ENCODE measurements at regions not wholly inside any gene's neighbourhood (a gene's known extent, or its start where the extent isn't known, plus 50 kb on each side); places are given as distances from the start of the nearest gene placed in this dataset.

DNA sequence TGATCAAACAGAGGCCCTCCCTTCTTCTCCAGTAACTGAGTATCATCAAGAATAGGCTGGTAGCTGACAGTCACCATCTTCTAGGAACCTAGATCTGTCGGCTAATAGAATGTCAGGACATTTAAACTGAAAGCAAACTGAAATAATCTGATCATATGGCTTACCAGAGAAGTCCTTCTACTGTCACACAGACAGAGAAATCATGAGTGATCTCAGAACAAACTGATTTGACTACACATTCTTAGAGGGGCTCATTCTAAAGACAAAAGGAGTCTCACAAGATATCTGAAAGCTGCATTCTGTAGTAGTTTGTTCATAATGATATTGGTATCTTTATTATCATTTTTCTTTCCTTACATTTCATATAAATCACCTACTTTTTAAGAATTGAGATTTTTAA, 130.9 kb upstream of the ADCY1 start (continued):
- TF ChIP-seq SMC3 (IDR thresholded peaks at IDR 0.05), result no peak
- no peak for TF ChIP-seq JUNB (IDR thresholded peaks at IDR 0.05)
- TF ChIP-seq, protein P1, sequence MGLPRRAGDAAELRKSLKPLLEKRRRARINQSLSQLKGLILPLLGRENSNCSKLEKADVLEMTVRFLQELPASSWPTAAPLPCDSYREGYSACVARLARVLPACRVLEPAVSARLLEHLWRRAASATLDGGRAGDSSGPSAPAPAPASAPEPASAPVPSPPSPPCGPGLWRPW (IDR thresholded peaks at IDR 0.05), result no peak
- no peak for TF ChIP-seq ESRRA (IDR thresholded peaks at IDR 0.05; ENCODE audit: borderline replicate concordance, low read length)
- TF ChIP-seq ZSCAN20 (CRISPR knock-in tag; IDR thresholded peaks at IDR 0.05), result no peak
- TF ChIP-seq KDM1A (IDR thresholded peaks at IDR 0.05; ENCODE audit: low read depth), result no peak

GRCh38 chr7:45446195-45446944, 127.8 kb upstream of the ADCY1 start:
- TF ChIP-seq USF2 (IDR thresholded peaks at IDR 0.05) (no peak), NFE2L2 (conservative IDR thresholded peaks at IDR 0.05; ENCODE audit: low read length) (no peak)
- H3K27ac ChIP-seq, result no peak overlapping the region
- POLR2A ChIA-PET, result no interaction called here
- no peak overlapping the region for H3K4me2 ChIP-seq
- CTCF ChIA-PET, result no interaction called here
- WGBS (ENCODE audit: missing lambda C conversion rate), result 27% methylated on average over 2 of the region's 2 CpGs
- H3K4me1 ChIP-seq, result no peaks in the 10 kb centered on the region
- ATAC-seq (no peak), FAIRE-seq (no peak), DNase-seq (ENCODE audit: low read depth in 1 of 2, low spot score in 1 of 2) (no peak)
- H3K9me3 ChIP-seq, result no peaks in the 10 kb centered on the region
- no peak overlapping the region for H3K4me3 ChIP-seq

DNA sequence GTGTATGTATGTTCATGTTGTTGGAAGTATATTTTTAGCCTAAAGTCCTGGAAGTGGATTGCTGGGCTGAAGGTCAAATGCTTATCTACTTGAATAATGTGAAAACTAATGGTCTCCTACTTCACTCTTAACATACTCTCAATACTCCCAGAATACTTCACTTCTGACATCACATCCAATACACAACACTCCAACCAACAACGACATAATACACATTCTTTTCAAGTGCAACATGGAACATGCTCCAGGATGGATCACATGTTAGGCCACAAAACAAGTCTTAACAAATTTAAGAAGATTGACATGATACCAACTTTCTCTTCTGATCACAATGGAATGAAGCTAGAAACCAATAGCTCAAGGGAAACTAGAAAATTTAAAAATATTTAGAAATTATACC, 126.9 kb upstream of the ADCY1 start:
- Histone ChIP-seq H3K9me3 (no peaks in the 10 kb centered on the region), H3K4me2 (no peak overlapping the region), H3K27ac (no peak overlapping the region), H3K4me3 (no peak overlapping the region), H3K4me1 (no peaks in the 10 kb centered on the region)
- no peak for FAIRE-seq
- TF ChIP-seq REST (IDR thresholded peaks at IDR 0.05), result no peak
- no peak for TF ChIP-seq MAFK (IDR thresholded peaks at IDR 0.05; ENCODE audit: partially characterized antibody)
- no peak for TF ChIP-seq CHD4 (IDR thresholded peaks at IDR 0.05; ENCODE audit: borderline replicate concordance)
- 3% methylated on average over 1 of the region's 1 CpG for WGBS (ENCODE audit: missing lambda C conversion rate)
- ATAC-seq, result no peak
- POLR2A ChIA-PET, result no interaction called here
- CTCF ChIA-PET, result no interaction called here
- no peak for DNase-seq (ENCODE audit: low read depth in 1 of 2, low spot score in 1 of 2)

DNA sequence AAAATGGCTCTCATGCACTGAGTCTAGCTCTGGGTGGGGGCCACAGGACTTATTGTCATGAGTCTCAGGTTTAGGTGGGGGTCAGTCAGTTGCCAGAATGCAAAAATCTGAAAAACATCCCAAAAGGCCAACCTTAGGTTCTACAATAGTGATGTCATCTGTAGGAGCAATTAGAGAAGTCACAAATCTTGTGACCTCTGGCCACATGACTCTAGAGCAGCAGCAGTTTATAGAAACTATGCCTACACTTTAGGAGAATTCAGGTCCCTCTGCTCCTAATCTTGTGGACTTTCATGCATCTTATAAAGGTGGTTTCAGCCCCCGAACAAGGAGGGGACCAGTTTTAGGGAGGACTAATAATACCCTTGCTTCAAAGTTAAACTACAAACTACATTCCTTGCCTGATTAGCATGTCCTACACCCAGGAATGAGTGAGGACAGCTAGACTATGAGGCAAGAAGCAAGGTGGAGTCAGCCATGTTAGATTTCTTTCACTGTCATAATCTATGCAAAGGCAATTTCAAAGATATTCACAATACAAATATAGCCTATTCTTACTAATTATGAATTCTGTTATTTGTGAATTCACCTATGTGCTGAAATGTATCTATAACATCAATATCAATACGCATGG, 123.5 kb upstream of the ADCY1 start:
- Histone ChIP-seq H3K4me1 (no peaks in the 10 kb centered on the region), H3K4me2 (no peak overlapping the region), H3K4me3 (no peak overlapping the region), H3K9me3 (no peaks in the 10 kb centered on the region), H3K27ac (no peak overlapping the region)
- no peak for DNase-seq (ENCODE audit: low read depth in 1 of 2, low spot score in 1 of 2)
- ATAC-seq, result no peak
- POLR2A ChIA-PET, result no interaction called here
- no peak for FAIRE-seq
- CTCF ChIA-PET, result no interaction called here
- no peak for TF ChIP-seq SMC3 (IDR thresholded peaks at IDR 0.05)
- TF ChIP-seq, protein P2, sequence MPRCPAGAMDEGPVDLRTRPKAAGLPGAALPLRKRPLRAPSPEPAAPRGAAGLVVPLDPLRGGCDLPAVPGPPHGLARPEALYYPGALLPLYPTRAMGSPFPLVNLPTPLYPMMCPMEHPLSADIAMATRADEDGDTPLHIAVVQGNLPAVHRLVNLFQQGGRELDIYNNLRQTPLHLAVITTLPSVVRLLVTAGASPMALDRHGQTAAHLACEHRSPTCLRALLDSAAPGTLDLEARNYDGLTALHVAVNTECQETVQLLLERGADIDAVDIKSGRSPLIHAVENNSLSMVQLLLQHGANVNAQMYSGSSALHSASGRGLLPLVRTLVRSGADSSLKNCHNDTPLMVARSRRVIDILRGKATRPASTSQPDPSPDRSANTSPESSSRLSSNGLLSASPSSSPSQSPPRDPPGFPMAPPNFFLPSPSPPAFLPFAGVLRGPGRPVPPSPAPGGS (IDR thresholded peaks at IDR 0.05), result no peak
- TF ChIP-seq NFE2L2 (conservative IDR thresholded peaks at IDR 0.05; ENCODE audit: low read length), result no peak
- no peak for TF ChIP-seq HOXB13 (CRISPR knock-in tag; IDR thresholded peaks at IDR 0.05; ENCODE audit: low read depth)
- TF ChIP-seq FOSL2 (IDR thresholded peaks at IDR 0.05), result no peak
- TF ChIP-seq FOSL2 (CRISPR knock-in tag; IDR thresholded peaks at IDR 0.05), result no peak
- TF ChIP-seq RNF2 (IDR thresholded peaks at IDR 0.05; ENCODE audit: borderline replicate concordance, low read depth), result no peak
- TF ChIP-seq MAZ (IDR thresholded peaks at IDR 0.05; ENCODE audit: borderline replicate concordance, low read depth, low read length), result no peak
- TF ChIP-seq GATA3 (IDR thresholded peaks at IDR 0.05; ENCODE audit: borderline replicate concordance), result no peak
- no peak for TF ChIP-seq POLR2A (IDR thresholded peaks at IDR 0.05; ENCODE audit: low read length)
- no peak for TF ChIP-seq ESRRA (IDR thresholded peaks at IDR 0.05; ENCODE audit: borderline replicate concordance, low read length)
- 48% methylated on average over 2 of the region's 2 CpGs for WGBS (ENCODE audit: missing lambda C conversion rate)
